ENCODE measurements at regions not wholly inside any gene's neighbourhood (a gene's known extent, or its start where the extent isn't known, plus 50 kb on each side); places are given as distances from the start of the nearest gene placed in this dataset.

DNA sequence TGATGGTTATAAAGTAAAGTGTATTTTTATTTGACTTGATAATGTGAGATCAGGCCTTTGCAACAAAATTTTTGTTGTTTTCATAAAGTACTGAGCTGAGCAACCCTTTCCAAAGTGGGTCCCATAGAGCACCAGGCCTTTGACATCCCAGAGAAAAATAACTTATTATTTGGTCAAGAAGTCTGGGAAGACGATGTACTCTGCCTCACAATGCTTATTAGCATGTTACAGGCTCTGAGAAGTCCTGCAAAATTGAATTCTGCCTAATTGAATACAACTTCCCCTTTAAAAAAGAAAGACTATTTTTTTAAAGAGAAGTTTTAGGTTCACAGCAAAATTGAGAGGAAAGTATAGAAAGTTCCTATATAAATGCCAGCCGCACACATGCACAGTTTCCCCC lies 151.5 kb upstream of the TCF4 start:
- no peak overlapping the region for H3K4me3 ChIP-seq (ENCODE audit: low read depth, low read length)
- no peak for DNase-seq (ENCODE audit: low read depth)
- TF ChIP-seq, protein P1, sequence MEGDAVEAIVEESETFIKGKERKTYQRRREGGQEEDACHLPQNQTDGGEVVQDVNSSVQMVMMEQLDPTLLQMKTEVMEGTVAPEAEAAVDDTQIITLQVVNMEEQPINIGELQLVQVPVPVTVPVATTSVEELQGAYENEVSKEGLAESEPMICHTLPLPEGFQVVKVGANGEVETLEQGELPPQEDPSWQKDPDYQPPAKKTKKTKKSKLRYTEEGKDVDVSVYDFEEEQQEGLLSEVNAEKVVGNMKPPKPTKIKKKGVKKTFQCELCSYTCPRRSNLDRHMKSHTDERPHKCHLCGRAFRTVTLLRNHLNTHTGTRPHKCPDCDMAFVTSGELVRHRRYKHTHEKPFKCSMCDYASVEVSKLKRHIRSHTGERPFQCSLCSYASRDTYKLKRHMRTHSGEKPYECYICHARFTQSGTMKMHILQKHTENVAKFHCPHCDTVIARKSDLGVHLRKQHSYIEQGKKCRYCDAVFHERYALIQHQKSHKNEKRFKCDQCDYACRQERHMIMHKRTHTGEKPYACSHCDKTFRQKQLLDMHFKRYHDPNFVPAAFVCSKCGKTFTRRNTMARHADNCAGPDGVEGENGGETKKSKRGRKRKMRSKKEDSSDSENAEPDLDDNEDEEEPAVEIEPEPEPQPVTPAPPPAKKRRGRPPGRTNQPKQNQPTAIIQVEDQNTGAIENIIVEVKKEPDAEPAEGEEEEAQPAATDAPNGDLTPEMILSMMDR (IDR thresholded peaks at IDR 0.05; ENCODE audit: control insufficient read depth, extremely low read depth, insufficient read depth): no peak

DNA sequence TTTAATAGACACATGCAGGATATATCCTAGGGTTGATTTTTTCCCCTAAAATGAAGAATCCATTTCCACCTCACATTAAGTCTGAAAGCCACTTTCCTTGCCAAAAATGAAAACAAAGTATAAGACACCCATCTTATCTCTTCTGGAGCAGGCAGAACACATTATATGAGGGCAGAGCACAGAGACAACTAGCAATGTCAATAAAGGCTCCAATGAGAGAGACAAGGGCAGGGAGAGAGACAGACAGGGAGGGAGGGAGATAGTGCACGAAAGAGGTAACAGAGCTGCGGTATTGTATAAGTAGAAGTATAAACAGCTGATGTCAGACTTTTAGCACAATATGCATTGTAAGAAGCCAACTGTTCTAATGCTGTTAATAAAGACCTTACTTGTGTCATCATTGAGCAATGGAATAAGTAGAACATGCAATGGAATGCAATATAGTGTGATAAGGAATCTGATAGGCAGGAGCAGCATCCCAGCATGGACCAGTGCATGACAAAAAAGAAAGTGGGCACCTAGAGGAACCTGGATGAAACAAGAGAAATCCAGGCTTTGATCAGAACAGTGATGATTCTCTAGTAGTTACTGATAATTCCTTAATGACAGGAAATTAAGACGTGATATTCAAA lies 150.6 kb upstream of the TCF4 start:
- no peak overlapping the region for H3K4me3 ChIP-seq (ENCODE audit: low read depth, low read length)
- DNase-seq (ENCODE audit: low read depth): no peak
- TF ChIP-seq, protein P1 (IDR thresholded peaks at IDR 0.05; ENCODE audit: control insufficient read depth, extremely low read depth, insufficient read depth): no peak

DNA sequence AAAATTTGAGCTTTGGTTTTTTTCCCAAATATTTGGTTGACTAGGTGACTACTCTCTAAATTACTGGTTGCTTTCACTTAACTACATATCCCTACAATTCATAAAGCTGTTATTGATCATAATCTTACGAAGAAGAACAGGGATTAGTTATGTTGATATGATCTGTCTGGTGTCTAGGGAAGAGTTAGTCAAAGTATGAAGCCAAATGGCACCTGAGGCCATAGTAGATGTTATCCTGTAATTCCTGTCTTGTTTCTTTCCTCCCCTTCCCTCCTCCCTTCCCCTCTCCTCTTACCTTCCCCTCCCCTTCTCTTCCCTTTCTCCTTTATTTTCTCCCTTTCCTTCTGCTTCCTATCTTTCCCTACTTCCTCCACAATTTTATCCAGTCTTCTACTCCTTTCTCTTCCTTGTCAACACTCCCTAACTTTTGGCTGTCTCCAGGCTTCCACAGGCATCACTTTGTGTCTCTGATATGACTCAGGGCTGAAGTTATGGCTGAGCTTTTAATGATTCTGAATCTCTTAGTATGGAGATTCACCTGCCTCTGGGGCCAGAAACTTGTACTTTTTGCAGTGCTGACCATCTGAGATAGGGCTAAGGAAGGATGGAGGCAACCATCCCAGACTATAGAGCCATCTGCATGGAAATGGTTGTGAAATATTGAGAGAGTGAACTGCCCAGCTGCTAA lies 149.9 kb upstream of the TCF4 start:
- no peak for DNase-seq (ENCODE audit: low read depth)
- TF ChIP-seq, protein P1 (IDR thresholded peaks at IDR 0.05; ENCODE audit: control insufficient read depth, extremely low read depth, insufficient read depth): no peak

DNA sequence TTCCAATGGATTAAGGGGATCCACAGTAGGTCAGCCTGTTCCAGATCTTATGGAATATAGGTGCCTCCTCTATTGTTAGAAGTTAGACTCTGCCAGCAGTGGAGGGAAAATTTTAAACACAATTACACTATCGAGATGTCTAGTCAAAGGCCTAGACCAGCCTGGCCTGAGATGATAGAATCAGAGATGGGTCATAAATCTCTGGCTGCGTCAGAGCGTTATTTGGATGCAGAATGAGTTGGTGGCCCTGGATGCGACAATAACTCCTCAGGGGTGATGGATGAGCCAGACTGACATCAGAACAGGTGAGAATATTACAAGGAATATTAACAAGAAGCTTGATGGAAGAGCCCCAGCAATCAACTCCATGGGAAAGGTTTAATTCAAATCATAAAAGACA lies 149.3 kb upstream of the TCF4 start:
- no peak overlapping the region for H3K4me3 ChIP-seq (ENCODE audit: low read depth, low read length)
- no peak for DNase-seq (ENCODE audit: low read depth)
- TF ChIP-seq, protein P1 (IDR thresholded peaks at IDR 0.05; ENCODE audit: control insufficient read depth, extremely low read depth, insufficient read depth): no peak

More for the DNA sequence above, 149.9 kb upstream of the TCF4 start:
- H3K4me3 ChIP-seq (ENCODE audit: low read depth, low read length): no peak overlapping the region

DNA sequence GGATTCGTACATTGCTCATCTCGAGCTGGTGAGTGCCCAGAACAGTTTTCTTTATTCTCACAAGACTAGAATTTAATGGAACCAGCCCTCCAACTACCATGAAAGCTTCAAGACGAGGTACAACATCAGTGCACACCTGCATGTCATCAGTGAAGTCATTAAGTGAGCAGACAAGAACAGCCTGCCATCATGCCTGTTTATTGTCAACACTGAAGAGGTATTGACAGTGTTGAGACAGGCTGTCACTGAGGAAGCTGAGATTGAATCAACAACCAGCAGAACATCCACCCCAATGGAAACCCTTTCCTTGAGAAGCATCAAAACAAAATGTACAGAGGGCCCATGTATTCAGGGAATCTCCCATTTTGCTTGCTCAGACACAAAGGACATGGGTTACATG lies 148.0 kb upstream of the TCF4 start:
- no peak overlapping the region for H3K4me3 ChIP-seq (ENCODE audit: low read depth, low read length)
- TF ChIP-seq, protein P1 (IDR thresholded peaks at IDR 0.05; ENCODE audit: control insufficient read depth, extremely low read depth, insufficient read depth): no peak
- DNase-seq (ENCODE audit: low read depth): no peak

DNA sequence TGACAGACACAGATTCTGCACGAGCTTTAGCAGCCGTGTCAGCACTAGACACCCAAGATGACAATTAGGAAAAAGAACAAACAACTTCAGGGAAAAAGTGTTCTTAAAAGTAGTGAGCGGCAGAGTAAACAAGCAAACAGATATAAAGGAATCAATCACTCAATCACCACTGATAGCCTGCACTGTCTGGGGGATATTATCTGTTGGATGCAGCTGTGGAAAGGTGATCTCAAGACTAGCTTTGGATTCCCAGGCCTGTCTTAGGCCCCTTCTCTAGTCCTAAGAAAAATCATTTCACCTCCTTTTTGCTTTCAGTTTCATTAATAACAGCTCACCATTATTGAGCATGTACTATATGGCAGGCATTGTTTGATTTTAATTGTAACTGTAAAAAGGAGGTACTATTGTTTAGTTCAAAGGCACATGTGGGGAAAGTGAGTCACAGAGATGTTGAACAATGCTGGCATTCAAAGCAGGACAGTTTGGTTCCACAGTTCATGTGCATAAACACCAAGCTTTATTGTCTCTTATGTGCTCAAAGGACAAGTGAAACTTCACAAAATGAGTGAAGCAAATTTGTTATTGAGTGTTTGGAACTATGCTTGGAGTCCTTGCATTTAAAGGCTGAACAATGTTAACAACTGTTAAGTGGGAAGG lies 147.3 kb upstream of the TCF4 start:
- no peak overlapping the region for H3K4me3 ChIP-seq (ENCODE audit: low read depth, low read length)
- TF ChIP-seq, protein P1 (IDR thresholded peaks at IDR 0.05; ENCODE audit: control insufficient read depth, extremely low read depth, insufficient read depth): no peak
- DNase-seq (ENCODE audit: low read depth): no peak

Data from LNCaP clone FGC (cell line).